ENCODE measurements at regions not wholly inside any gene's neighbourhood (a gene's known extent, or its start where the extent isn't known, plus 50 kb on each side); places are given as distances from the start of the nearest gene placed in this dataset.

DNA sequence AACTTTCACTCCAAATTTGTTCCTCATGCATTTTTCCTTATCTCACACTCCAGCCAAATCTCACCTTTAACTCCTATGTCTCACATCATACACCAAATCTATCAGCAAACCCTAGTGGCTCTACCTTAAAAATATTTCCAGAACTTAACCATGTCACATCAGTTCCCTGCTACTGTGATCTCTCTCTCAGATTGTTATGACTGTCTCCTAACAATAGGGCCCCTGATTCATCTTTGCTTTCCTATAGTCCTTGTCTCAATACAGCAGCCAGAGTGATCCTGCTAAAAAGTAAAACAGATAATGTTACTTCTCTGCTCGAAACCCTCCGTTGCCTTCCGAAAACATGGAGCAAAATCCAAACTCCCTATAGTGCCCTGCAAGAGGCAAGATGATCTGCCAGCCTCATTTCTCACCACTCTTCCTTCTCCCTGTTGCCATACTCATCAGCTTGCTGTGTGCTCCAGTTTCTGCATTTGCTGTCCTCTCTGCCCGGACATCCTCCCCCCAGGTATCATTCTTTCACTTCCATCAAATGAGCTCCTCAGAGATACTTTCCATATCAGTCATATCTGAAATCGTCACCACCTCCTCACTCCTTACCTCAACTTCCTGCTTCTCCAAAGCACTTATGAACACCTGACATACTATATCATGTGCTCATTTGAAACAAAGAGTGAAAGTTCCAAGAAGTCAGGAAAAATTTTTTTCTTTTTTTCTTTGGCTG, 293.4 kb upstream of the NR3C2 start:
- TF ChIP-seq POLR2A (IDR thresholded peaks at IDR 0.05): no peak
- TF ChIP-seq, protein P1, sequence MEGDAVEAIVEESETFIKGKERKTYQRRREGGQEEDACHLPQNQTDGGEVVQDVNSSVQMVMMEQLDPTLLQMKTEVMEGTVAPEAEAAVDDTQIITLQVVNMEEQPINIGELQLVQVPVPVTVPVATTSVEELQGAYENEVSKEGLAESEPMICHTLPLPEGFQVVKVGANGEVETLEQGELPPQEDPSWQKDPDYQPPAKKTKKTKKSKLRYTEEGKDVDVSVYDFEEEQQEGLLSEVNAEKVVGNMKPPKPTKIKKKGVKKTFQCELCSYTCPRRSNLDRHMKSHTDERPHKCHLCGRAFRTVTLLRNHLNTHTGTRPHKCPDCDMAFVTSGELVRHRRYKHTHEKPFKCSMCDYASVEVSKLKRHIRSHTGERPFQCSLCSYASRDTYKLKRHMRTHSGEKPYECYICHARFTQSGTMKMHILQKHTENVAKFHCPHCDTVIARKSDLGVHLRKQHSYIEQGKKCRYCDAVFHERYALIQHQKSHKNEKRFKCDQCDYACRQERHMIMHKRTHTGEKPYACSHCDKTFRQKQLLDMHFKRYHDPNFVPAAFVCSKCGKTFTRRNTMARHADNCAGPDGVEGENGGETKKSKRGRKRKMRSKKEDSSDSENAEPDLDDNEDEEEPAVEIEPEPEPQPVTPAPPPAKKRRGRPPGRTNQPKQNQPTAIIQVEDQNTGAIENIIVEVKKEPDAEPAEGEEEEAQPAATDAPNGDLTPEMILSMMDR (IDR thresholded peaks at IDR 0.05): no peak
- TF ChIP-seq EP300 (IDR thresholded peaks at IDR 0.05): no peak
- no peak for TF ChIP-seq POLR2AphosphoS5 (IDR thresholded peaks at IDR 0.05)
